HG02884 (cell line): ENCODE measurements at regions not wholly inside any gene's neighbourhood (a gene's known extent, or its start where the extent isn't known, plus 50 kb on each side); places are given as distances from the start of the nearest gene placed in this dataset.
"Not testable (repeated sequence)": the region's sequence is repeated elsewhere in the genome, so short reads cannot be mapped to it uniquely, and the experiment has no call there.

ENCODE experiments used
- ATAC-seq: cut with Tn5 transposase; IDR thresholded peaks from one replicate; pipeline ENCODE4 v1.9.1; 2021; ENCODE audit warnings: mild to moderate bottlenecking, moderate library complexity; ENCODE audit not compliant: unreplicated experiment

- no peak for ATAC-seq
Observed at GRCh38 chr5:51559339-51559738, 176.1 kb downstream of the ISL1 start.

- ATAC-seq = no peak
Observed at GRCh38 chr5:51559921-51560658, 176.8 kb downstream of the ISL1 start.

- no peak for ATAC-seq
Observed at GRCh38 chr5:51566953-51567352, 183.7 kb downstream of the ISL1 start.

- no peak for ATAC-seq
Observed at GRCh38 chr5:51567636-51568035, 184.4 kb downstream of the ISL1 start.

- ATAC-seq = no peak
Observed at GRCh38 chr5:51573835-51574234, 190.6 kb downstream of the ISL1 start.

GRCh38 chr5:51582871-51583394 lies 199.7 kb downstream of the ISL1 start:
- ATAC-seq = no peak

GRCh38 chr5:51598026-51598425 lies 214.8 kb downstream of the ISL1 start:
- ATAC-seq = no peak

GRCh38 chr5:51599587-51599986 lies 216.3 kb downstream of the ISL1 start:
- no peak for ATAC-seq

GRCh38 chr5:51604324-51604723 lies 221.1 kb downstream of the ISL1 start:
- no peak for ATAC-seq

GRCh38 chr5:51606921-51607320 lies 223.7 kb downstream of the ISL1 start:
- ATAC-seq = no peak

- no peak for ATAC-seq
Observed at GRCh38 chr5:51618234-51618633, 235.0 kb downstream of the ISL1 start.

GRCh38 chr5:51621156-51621555 lies 237.9 kb downstream of the ISL1 start:
- no peak for ATAC-seq

GRCh38 chr5:51622161-51622790 lies 239.0 kb downstream of the ISL1 start:
- no peak for ATAC-seq

- no peak for ATAC-seq
Observed at GRCh38 chr5:51625224-51625968, 242.1 kb downstream of the ISL1 start.

- ATAC-seq = no peak
Observed at GRCh38 chr5:51632027-51632426, 248.8 kb downstream of the ISL1 start.

- no peak for ATAC-seq
Observed at GRCh38 chr5:51632793-51633192, 249.5 kb downstream of the ISL1 start.

GRCh38 chr5:51636973-51637372 lies 253.7 kb downstream of the ISL1 start:
- ATAC-seq = not testable (repeated sequence)

- ATAC-seq = no peak
Observed at GRCh38 chr5:51644976-51645375, 261.7 kb downstream of the ISL1 start.

GRCh38 chr5:51646482-51646881 lies 263.2 kb downstream of the ISL1 start:
- no peak for ATAC-seq

GRCh38 chr5:51650824-51651223 lies 267.6 kb downstream of the ISL1 start:
- no peak for ATAC-seq

GRCh38 chr5:51651476-51651875 lies 268.2 kb downstream of the ISL1 start:
- no peak for ATAC-seq

- no peak for ATAC-seq
Observed at GRCh38 chr5:51651889-51652288, 268.6 kb downstream of the ISL1 start.
